K562 (cell line): ENCODE measurements at regions not wholly inside any gene's neighbourhood (a gene's known extent, or its start where the extent isn't known, plus 50 kb on each side); places are given as distances from the start of the nearest gene placed in this dataset.

Source experiments
- CBX2 ChIP-seq: fragments of 200-600 bp; sonication (generic); IDR thresholded peaks from one replicate; pipeline ENCODE4 v1.6.1; 2012; ENCODE audit warnings: mild to moderate bottlenecking, low read length, inconsistent platforms; ENCODE audit not compliant: insufficient read depth, poor library complexity, severe bottlenecking
- EZH2 ChIP-seq: IDR thresholded peaks from 2 replicates; pipeline ENCODE4 v1.6.1; 2012; ENCODE audit warnings: low read depth, mild to moderate bottlenecking, inconsistent platforms, low read length, borderline replicate concordance
- MTA2 ChIP-seq: fragments of 450-650 bp; IDR thresholded peaks from 2 replicates; pipeline ENCODE4 v1.6.1; 2016; ENCODE audit warnings: low read depth
- XRCC3 ChIP-seq: fragments of 450-650 bp; IDR thresholded peaks from 2 replicates; pipeline ENCODE4 v1.6.1; 2017; ENCODE audit warnings: mild to moderate bottlenecking, moderate library complexity
- ZNF280A ChIP-seq: fragments of 450-650 bp; IDR thresholded peaks from 2 replicates; pipeline ENCODE4 v1.6.1; 2018; ENCODE audit warnings: mild to moderate bottlenecking, low read depth; ENCODE audit not compliant: partially characterized antibody
- TF ChIP-seq, protein P1 (sequence below): sonication (generic); formaldehyde crosslinking; IDR thresholded peaks from 2 replicates; pipeline ENCODE4 v1.5.0; 2020; ENCODE audit warnings: missing genetic modification reagents
- TF ChIP-seq, protein P2 (sequence below): sonication (generic); formaldehyde crosslinking; IDR thresholded peaks from 2 replicates; pipeline ENCODE4 v1.8.0; 2022; ENCODE audit warnings: mild to moderate bottlenecking, missing genetic modification reagents, borderline replicate concordance

GRCh38 chr6:2434116-2434515 lies 188.7 kb upstream of the GMDS start:
- TF ChIP-seq MTA2 (no peak), ZNF280A (no peak), EZH2 (no peak), CBX2 (no peak), XRCC3 (no peak)
- TF ChIP-seq, protein P1, sequence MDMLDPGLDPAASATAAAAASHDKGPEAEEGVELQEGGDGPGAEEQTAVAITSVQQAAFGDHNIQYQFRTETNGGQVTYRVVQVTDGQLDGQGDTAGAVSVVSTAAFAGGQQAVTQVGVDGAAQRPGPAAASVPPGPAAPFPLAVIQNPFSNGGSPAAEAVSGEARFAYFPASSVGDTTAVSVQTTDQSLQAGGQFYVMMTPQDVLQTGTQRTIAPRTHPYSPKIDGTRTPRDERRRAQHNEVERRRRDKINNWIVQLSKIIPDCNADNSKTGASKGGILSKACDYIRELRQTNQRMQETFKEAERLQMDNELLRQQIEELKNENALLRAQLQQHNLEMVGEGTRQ (CRISPR knock-in tag): no peak
- TF ChIP-seq, protein P2, sequence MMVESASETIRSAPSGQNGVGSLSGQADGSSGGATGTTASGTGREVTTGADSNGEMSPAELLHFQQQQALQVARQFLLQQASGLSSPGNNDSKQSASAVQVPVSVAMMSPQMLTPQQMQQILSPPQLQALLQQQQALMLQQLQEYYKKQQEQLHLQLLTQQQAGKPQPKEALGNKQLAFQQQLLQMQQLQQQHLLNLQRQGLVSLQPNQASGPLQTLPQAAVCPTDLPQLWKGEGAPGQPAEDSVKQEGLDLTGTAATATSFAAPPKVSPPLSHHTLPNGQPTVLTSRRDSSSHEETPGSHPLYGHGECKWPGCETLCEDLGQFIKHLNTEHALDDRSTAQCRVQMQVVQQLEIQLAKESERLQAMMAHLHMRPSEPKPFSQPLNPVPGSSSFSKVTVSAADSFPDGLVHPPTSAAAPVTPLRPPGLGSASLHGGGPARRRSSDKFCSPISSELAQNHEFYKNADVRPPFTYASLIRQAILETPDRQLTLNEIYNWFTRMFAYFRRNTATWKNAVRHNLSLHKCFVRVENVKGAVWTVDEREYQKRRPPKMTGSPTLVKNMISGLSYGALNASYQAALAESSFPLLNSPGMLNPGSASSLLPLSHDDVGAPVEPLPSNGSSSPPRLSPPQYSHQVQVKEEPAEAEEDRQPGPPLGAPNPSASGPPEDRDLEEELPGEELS (CRISPR knock-in tag): no peak
